NOMO-1 treated with dmso at 0.1 percent for 144 hours (cell line): ENCODE measurements at regions not wholly inside any gene's neighbourhood (a gene's known extent, or its start where the extent isn't known, plus 50 kb on each side); places are given as distances from the start of the nearest gene placed in this dataset.

Experiments used
- DNase-seq: peaks from one replicate; lab custom pipeline; 2025; ENCODE audit not compliant: unreplicated experiment; lab: John Stamatoyannopoulos, UW

DNA sequence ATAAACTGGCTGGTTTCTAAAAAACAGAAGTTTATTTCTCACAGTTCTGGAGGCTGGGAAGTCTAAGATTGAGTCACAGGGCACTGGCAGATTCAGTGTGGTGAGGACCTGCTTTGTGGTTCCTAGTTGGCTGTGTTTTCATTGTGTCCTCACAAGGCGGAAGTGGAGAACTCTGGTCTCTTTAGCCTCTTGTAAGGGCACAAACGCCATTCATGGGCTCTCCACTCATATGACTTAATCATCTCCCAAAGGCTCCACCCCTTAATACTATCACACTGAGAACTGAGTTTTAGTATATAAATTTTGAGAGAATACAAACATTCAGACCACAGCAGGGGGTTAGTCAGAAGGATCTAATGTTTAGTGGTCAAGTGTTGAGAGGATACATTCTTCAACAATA is 208.2 kb downstream of the SEC61B start:
- DNase-seq = peak; percentile 76

DNA sequence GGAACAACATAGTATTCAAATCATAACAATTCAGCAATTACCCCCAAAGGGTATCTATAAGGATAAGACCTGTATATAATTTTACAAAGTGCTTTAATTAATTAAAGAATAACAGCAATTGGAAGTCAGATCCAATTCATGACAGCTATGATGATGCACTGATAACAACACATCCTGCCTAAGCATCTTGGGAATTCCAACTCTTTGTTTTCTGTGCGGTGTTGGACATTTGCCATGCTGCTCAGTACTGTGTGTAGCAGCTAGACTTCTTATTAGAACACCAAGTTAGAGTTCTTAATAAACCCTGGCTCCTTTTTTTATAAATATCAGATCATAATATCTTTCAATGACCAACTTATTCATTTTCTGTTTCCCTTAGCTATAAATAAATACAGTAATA is 209.0 kb downstream of the SEC61B start:
- DNase-seq = no peak

DNA sequence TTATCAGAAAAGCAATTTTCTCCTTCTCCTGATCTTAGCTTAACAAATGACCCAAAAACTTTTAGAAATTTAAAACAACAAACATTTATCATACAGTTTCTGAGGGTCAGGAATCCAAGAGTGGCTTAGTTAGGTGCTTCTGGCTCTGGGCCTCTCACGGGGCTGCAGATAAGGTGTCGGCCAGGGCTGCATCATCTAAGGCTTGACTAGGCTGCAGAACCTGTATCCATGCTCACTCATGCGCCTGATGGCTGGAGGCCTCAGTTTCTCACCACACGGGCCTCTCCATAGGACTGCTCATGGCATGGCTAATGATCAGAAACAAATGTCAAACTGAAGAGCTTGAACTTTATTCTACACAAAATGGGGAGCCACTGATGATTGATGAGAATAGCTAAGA is 210.0 kb downstream of the SEC61B start:
- DNase-seq = no peak

DNA sequence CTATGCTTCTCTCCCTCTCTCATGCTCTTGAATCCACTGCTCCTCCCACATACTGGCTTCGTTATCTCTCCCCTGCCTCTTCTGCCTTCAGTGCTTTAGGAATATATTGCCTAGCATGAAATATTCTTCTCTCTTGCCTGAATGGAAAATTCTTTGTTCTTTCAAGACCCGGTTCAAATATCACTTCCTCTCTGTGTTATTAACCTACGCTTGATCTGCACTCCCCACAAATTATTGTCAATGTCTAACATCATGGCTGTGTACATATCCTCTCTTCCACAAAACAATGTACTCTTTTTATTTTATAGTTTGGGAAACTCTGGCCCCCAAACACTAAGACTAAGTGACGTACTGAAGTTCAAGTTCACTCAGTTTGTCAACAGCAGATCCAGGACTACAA is 211.0 kb downstream of the SEC61B start:
- DNase-seq = no peak

DNA sequence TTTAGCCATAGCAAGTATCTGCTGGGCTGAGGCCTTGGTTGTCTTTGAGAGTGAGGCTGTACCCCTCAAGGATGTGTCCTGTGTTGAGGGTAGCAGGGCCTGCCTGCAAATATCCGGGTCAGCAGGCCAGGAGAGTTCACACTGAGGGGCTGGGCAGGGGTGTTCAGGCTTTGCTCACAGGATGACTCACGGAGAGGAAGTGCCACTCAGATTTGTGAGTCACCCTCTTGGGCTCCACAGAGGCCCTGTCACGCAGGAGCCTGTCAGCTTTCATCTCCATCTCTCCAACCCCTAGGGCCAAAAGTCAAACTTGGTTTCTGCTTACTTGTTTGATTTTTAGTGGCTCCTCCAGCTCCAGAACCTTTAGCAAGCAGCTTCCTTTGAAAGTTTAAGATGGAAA is 211.5 kb downstream of the SEC61B start:
- peak; percentile 90 for DNase-seq

DNA sequence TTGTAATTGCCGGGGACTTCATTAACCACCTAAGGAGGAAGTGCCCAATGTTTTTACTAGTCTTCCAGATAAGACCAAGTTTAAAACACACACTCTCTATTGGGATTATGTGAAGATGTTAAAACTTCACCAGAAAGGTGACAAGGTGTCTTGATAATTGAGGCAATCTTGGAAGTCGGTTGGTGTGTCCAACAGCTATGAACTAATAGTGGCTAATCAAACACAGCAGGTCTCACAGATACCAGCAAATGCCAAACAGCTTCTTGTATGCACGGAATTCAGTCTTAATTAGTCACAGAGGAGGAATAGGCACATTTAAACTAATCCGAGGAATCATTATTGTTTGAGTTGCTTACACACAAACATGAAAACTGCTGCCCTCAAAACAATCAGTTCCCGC is 214.5 kb downstream of the SEC61B start:
- DNase-seq = no peak

DNA sequence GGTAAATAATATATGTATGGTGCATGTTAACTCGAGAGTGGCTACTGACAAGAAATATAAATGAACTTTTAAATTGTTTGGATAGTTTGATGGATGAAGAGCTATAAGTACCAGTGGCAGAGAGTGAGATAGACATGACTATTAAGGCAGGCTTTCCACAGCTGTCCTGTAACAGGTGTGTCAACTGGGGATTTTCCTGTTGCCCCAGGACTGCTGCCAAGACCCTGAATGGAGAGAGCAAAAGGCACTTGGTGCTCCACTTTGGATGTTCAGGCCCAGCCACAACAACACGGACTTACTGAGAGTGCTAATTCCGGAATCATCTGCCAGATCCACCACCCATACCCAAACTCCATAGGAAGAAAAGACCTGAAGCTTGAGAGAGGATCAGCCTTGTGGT is 215.1 kb downstream of the SEC61B start:
- no peak for DNase-seq

DNA sequence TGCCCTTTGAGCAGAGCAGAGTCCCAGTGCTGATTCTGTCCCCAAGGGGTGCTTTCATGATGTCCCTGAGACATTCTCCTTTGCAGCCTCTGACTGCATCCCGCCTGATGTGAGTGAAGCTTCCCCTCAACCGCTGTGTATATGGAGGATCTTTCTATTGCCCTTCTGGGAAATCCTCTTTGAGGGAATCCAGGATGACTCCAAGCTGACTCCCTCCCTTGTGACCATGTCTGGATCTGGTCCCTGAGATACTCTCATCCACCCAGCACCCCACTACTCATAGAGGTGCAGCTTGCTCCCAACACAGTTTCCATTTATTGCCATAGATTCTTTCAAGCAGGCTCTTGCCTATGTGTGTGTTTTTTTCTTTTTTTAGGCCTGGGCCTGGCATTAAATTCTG is 216.5 kb downstream of the SEC61B start:
- no peak for DNase-seq

DNA sequence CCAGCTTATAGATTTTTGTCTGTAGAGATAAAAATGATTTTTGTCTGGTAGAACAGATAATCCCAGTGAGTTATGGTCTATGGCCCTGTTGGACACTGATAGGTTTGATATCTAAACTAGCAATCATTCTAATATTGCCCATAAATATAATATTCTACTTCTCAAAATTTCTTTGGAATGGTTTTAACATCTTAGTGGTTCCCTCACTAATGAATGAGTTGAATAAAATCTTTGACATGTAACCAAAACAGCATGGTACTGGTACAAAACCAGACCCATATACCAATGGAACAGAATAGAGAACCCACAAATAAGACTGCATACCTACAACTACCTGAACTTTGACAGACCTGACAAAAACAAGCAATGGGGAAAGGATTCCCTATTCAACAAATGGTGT is 219.7 kb downstream of the SEC61B start:
- no peak for DNase-seq

DNA sequence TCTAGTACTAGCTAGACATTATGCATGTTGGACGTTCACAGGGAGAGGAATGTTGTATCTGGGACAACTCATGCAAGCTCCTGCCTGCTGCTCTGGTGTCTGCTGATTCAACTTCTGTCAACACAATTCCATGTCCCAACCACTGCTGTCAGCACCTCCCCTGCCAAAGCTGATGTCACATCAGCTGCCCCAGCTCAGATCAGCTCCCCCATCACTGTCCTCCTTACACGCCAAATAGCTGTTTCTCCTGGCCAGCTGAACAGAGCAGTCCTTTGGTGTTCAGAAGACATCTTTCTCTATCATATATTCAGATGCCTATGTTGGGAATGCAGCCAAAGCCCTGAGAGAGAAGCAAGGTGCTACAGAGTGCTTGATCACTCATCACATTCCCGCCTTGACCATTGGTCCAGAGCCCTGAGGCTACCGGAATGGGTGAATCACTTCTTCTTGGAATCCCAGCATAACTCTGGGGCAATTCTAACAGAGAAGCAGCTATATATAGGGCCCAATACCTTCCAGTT is 223.3 kb downstream of the SEC61B start:
- no peak for DNase-seq

DNA sequence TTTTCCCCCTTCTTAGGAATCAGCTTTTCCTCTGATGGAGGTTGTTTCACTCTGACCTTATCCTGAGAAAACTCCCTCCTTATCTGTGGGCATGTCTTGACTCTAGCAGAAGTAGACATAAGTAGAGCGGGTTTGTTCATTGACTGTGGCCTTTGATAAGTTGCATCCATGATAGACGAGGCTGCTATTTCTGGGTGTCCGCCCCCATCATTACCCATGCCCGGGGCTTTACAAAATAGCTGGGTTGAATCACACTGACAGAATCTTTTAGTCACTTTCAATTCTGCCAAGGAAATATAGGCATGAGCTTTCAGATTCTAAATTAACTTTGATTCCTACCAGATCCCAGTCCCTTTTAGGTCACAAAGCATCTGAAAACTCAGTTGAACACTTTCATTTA is 223.8 kb downstream of the SEC61B start:
- DNase-seq = no peak

DNA sequence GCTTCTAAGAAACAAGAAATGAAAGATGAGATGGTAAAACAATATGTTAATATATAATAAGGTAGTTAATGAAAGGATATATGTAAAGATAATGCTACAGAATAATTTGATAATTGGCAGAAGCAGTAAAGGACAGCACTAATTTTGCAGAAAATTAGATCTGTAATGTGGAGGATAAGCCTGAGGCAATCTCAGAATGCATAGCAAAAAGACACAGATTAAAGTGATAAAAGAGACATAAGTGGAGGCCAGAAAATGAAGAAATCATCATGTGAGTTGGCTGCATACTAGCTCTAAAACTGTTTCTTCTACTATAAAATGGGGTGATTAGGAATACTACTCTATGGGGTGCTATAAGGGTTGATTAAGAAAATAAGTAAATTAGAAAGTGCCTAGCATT is 225.9 kb downstream of the SEC61B start:
- no peak for DNase-seq

DNA sequence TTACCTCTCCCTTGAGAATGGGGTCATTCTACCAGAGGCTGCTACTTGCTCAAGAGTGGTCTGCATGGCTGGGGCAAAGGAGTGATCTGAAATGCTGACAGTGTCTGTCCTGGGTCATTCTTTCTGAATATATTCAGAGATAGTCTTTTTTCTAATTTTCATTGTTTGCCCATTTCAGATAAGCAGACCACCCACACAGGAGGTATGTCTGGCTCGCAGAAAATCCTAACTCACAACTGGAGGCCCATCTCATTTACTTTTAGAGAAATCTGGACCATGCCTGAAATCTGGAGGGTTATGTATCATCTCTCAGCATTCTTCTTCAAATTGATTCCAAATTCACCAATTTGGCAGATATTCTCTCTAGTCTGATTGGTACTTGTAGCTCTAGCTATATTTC is 227.6 kb downstream of the SEC61B start:
- DNase-seq = no peak

DNA sequence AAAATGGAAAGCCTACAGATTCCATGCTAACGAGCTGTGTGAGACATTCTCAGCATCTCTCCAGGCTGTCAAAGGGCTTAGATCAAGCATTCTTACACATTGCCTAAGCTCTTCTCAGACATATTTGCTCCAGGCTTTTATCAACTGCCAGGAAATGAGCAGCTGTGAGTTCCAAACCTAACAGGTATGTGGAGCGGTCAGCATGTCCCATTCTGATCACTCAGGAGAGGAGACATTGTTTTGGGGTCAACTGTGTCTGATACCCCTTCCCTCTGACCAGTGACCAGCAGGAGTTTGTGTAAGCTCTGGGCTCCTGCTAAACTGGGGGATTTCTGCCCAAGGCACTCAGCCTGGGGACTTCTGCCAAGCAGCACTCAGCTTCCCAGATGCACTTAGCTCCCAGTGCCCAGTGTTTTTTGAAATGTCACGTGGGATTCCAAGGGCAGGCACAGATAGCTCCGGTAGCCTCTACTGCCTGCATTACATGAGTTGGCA is 229.1 kb downstream of the SEC61B start:
- no peak for DNase-seq

DNA sequence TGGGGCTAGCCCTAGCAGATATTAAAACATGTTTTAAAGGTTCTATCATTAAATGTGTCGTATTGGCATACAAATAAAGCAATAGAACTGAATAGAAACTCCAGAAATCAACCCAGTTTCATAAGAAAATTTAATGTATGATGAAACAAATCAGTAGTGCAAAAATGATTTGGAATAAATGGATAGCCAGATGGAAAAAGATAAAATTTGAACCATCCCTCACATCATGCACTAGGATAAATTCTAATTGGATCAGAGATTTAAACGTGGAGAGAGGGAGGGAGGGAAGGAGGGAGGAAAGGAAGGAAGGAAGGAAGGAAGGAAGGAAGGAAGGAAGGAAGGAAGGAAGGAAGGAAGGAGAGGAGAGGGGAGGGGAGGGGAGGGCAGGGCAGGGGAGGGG is 235.3 kb downstream of the SEC61B start:
- DNase-seq = no peak

DNA sequence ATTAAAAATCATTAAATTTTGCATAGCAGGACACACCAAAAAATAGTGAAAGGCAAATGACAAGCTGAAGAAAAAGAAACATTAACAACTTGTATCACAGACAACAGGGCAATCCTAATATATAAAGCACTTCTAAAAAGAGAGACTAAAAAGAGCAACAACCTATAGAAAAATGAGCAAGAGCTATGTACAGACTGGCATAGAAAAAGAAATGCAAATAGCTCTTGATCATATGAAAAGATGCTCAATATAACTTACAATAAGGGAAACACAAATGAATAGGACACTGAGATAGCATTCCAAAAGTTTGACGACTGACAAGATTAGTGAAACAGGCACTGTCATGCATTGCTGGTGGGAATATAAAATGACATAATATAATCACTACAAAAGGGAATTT is 235.9 kb downstream of the SEC61B start:
- DNase-seq = no peak

DNA sequence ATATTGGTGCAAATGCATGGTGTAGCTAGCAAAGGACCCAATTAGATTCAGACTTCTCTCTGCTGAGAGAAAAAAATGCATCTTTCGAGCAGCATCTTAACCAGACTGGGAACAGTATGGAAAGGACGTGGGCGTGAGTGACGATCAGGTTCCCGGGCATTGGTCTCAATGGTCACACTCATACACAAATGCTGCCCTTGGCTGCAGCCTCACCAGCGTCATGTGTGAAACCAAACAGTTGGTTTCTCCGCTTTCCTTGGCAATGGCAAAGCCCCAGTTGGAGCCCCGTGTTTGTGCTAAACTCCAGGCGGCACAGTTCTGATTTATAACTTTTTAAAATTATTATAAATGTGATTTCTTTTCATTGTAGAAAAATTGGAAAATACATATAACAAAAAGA is 237.8 kb downstream of the SEC61B start:
- DNase-seq = no peak

DNA sequence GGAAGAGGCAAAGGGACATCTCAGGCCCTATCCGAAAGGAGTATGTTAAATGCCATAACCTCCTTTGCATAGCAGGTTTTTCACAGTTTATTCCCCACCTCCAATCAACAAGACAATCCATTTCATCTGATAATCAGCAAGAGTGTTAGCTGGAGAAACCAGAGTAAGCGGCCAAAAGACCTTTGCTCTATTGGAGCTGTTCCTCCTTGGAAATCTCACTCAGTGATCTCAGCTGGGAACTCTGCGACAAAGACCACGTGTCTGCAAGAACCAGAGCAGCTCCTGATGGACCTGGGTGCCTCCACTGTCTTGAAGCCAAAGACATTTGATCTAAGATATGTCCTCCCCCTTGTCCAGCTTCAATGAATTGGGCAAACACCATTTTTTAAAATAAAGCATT is 241.0 kb downstream of the SEC61B start:
- no peak for DNase-seq

DNA sequence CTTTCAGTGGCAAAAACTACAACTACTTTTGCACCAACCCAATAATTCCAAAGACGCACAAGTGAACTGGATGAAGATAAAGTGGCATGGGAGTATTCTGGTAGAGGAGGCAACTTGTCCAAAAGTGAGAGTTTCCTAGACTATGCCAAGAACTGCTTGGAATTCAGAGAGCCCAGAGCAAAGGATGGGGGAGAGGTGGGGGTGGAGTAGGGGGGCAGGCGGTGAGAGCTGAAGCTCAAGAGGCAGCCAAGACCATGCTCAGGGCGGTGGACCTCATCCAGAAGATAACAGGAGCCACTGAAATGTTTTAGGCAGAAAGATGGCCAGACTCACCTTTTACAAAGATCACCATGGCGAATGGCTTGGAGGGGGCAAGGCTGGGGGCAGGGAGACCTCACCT is 242.5 kb downstream of the SEC61B start:
- no peak for DNase-seq

DNA sequence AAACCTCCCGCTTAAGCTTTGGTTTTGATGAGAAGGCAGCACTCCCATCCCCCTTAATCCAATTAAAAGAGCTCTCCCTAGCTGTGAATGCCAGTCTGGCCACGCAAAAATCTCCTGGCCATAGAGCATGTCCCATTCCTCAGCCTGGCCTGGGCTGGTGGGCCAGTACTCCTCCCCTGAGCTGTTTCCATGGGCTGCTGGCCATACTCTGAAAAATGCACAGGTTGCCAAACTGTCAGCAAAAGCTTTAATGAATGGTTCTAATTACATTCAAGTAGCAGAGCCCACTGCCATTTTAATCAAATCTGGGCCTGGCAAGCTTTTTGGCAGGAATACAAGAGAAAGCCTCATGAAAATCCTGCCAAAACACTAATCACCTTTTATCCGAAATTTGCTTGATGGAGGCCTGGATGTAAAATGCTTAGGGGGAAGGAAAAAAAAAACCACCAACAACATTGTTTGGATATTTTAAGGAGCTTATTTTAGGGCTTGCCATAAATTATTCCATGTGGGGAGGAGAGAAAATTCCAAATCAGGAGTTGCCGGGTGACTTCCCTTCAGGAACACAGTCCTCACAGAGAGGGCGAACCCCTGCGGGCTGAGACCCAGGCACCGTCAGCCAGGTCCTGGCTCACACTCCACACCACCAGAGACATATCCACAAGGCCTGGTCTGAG is 243.3 kb downstream of the SEC61B start:
- no peak for DNase-seq

DNA sequence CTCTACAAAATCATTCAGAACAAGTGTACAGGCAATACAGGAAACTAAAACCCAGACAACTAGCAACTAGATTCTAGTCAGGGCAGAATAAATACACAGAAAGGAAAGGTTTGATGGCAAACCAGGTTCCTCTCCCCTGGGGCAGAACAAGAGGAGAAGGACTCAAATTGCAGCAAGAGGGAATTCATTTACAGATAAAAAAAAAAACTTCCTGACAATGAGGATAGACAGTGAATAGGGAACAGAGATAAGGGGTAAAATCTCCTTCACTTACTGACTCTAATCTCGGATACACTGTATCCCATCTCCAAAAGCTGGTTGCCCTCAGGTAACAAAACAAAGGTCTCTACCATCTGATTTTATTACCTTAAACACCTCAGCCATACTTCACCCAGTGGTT is 244.0 kb downstream of the SEC61B start:
- no peak for DNase-seq

DNA sequence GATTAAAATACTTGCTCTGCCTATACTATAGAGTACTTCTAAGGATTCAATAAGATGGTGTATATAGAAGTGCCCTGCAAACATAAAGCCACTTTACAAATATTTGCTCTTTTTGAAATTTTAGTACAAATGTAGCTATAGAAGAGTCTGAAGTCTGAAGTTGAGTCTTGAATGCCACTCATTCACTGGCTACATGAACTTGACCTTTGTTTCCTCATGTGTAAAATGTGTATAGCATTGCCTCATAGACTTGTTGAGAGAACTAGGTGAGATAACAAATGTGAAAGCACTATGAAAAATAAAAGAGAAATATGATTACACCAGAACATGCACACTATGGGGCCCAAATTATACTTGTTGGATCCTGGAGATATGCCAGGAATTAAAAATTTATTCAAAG is 244.7 kb downstream of the SEC61B start:
- no peak for DNase-seq

DNA sequence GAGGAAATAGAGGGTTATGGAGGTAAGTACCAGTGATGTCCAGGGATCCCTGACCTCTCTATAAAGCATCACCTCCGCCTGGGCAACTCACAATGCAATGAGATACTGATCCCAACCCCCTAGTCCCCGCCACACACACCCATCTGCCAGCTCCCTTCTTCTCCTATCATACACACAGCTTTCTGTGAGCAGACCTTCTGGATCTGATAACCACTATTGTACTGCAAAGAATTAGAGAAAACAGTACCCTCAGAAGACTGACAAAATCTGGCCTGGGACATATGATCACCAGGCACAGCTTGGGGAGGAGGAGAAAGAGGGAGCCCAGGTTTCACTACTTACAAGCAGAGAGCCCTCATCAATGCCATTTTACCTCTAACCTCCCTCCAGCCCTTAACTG is 249.0 kb downstream of the SEC61B start:
- DNase-seq = no peak
